ENCODE measurements at regions not wholly inside any gene's neighbourhood (a gene's known extent, or its start where the extent isn't known, plus 50 kb on each side); places are given as distances from the start of the nearest gene placed in this dataset.

DNA sequence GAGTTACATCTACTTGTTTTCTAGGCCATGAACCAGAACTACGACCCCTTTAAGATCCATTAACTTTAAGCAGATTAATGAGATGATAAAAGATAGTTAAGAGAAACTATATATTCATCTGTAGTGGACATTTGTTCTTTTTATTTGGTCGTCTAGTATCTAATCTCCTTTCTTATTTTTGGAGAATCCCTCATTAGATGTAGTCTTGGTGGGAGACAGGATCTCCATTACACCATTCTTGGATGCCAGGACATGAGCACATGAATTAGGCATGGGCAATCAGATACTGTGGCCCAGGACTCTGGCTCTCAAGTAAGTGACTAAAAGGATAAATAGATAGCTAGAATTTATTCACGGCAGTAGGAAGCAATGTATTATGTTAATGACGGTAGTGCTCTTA is 245.0 kb downstream of the ATP23 start:
- H3K79me2 ChIP-seq (ENCODE audit: insufficient read depth, low read length): no peaks in the 10 kb centered on the region
- no peaks in the 10 kb centered on the region for H4K20me1 ChIP-seq (ENCODE audit: insufficient read depth, low read length)
- no peak overlapping the region for H3K27ac ChIP-seq (ENCODE audit: low read depth in 1 of 2, low read length in 2 of 2)
- 92% methylated on average over 2 of the region's 4 CpGs for WGBS (ENCODE audit: insufficient coverage)
- no peaks in the 10 kb centered on the region for H3K36me3 ChIP-seq (replicated peaks in 1 of 2; ENCODE audit: control insufficient read depth in 1 of 2, insufficient read depth in 2 of 2, low read length in 2 of 2)
- TF ChIP-seq, protein P1, sequence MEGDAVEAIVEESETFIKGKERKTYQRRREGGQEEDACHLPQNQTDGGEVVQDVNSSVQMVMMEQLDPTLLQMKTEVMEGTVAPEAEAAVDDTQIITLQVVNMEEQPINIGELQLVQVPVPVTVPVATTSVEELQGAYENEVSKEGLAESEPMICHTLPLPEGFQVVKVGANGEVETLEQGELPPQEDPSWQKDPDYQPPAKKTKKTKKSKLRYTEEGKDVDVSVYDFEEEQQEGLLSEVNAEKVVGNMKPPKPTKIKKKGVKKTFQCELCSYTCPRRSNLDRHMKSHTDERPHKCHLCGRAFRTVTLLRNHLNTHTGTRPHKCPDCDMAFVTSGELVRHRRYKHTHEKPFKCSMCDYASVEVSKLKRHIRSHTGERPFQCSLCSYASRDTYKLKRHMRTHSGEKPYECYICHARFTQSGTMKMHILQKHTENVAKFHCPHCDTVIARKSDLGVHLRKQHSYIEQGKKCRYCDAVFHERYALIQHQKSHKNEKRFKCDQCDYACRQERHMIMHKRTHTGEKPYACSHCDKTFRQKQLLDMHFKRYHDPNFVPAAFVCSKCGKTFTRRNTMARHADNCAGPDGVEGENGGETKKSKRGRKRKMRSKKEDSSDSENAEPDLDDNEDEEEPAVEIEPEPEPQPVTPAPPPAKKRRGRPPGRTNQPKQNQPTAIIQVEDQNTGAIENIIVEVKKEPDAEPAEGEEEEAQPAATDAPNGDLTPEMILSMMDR (IDR thresholded peaks at IDR 0.05): no peak
- no peak overlapping the region for H3K9ac ChIP-seq (ENCODE audit: insufficient read depth, low read length, poor library complexity, severe bottlenecking)
- H3K4me2 ChIP-seq (replicated peaks; ENCODE audit: extremely low read depth, low read length, poor library complexity, severe bottlenecking): no peak overlapping the region
- H3K9me3 Mint-ChIP-seq: peaks cover 9 to 24% (median 16%) of the 10 kb centered on the region in 7 donors
- H3K27ac Mint-ChIP-seq: no peak overlapping the region
- no peak for DNase-seq
- no peak overlapping the region for H3K4me3 Mint-ChIP-seq
- no peak overlapping the region for H2AFZ ChIP-seq (ENCODE audit: insufficient read depth, low read depth, low read length, poor library complexity, severe bottlenecking)
- H3K27me3 Mint-ChIP-seq (ENCODE audit: low read depth in 3 of 3): peaks cover 0 to under 1% (median 0%) of the 10 kb centered on the region in 3 donors
- H3K36me3 Mint-ChIP-seq: no peaks in the 10 kb centered on the region
- no peak overlapping the region for H3K4me3 ChIP-seq (replicated peaks in 1 of 3; ENCODE audit: low read depth in 2 of 3, low read length in 3 of 3)
- H3K4me1 Mint-ChIP-seq: no peaks in the 10 kb centered on the region
- intact Hi-C loops (cut with micrococcal nuclease): no loop called here
- no peaks in the 10 kb centered on the region for H3K4me1 ChIP-seq (ENCODE audit: control insufficient read depth in 1 of 2, insufficient read depth in 2 of 2, low read length in 2 of 2)
- H3K27me3 ChIP-seq (ENCODE audit: control insufficient read depth in 2 of 2, insufficient read depth in 2 of 2, low read length in 2 of 2): no peaks in the 10 kb centered on the region
- peaks cover 11 to 20% of the 10 kb centered on the region in 2 donors for H3K9me3 ChIP-seq (replicated peaks in 1 of 2; ENCODE audit: control insufficient read depth in 1 of 2, insufficient read depth in 1 of 2, low read length in 2 of 2)

GRCh38 chr12:58186914-58187313 is 245.5 kb downstream of the ATP23 start:
- WGBS (ENCODE audit: insufficient coverage): no CpG with 5 or more reads among the region's 3 CpGs
- H3K27me3 ChIP-seq (ENCODE audit: control insufficient read depth in 2 of 2, insufficient read depth in 2 of 2, low read length in 2 of 2): no peaks in the 10 kb centered on the region
- H2AFZ ChIP-seq (ENCODE audit: insufficient read depth, low read depth, low read length, poor library complexity, severe bottlenecking): no peak overlapping the region
- TF ChIP-seq, protein P1 (IDR thresholded peaks at IDR 0.05): no peak
- intact Hi-C loops (cut with micrococcal nuclease): no loop called here
- Mint-ChIP-seq H3K27me3 (ENCODE audit: low read depth in 3 of 3) (no peaks in the 10 kb centered on the region), H3K4me1 (no peaks in the 10 kb centered on the region), H3K36me3 (no peaks in the 10 kb centered on the region), H3K4me3 (no peak overlapping the region), H3K9me3 (peaks cover 9 to 24% (median 16%) of the 10 kb centered on the region in 7 donors), H3K27ac (no peak overlapping the region)
- no peaks in the 10 kb centered on the region for H3K4me1 ChIP-seq (ENCODE audit: control insufficient read depth in 1 of 2, insufficient read depth in 2 of 2, low read length in 2 of 2)
- DNase-seq: no peak
- no peaks in the 10 kb centered on the region for H3K36me3 ChIP-seq (replicated peaks in 1 of 2; ENCODE audit: control insufficient read depth in 1 of 2, insufficient read depth in 2 of 2, low read length in 2 of 2)
- H4K20me1 ChIP-seq (ENCODE audit: insufficient read depth, low read length): no peaks in the 10 kb centered on the region
- H3K4me3 ChIP-seq (replicated peaks in 1 of 3; ENCODE audit: low read depth in 2 of 3, low read length in 3 of 3): no peak overlapping the region
- H3K4me2 ChIP-seq (replicated peaks; ENCODE audit: extremely low read depth, low read length, poor library complexity, severe bottlenecking): no peak overlapping the region
- H3K27ac ChIP-seq (ENCODE audit: low read depth in 1 of 2, low read length in 2 of 2): no peak overlapping the region
- peaks cover 11 to 20% of the 10 kb centered on the region in 2 donors for H3K9me3 ChIP-seq (replicated peaks in 1 of 2; ENCODE audit: control insufficient read depth in 1 of 2, insufficient read depth in 1 of 2, low read length in 2 of 2)
- no peaks in the 10 kb centered on the region for H3K79me2 ChIP-seq (ENCODE audit: insufficient read depth, low read length)
- no peak overlapping the region for H3K9ac ChIP-seq (ENCODE audit: insufficient read depth, low read length, poor library complexity, severe bottlenecking)

All from CD14-positive monocyte (primary cell).